DND-41 (cell line): ENCODE measurements at regions not wholly inside any gene's neighbourhood (a gene's known extent, or its start where the extent isn't known, plus 50 kb on each side); places are given as distances from the start of the nearest gene placed in this dataset.

ENCODE experiments used
- ATAC-seq: fragments of 200-7000 bp; cut with Tn5 transposase; 3 replicates; pipeline ENCODE4 v1.9.1; 2021; ENCODE audit warnings: low read depth; ENCODE audit not compliant: insufficient read depth
- DNase-seq: peaks from one replicate; pipeline ENCODE4 v3.0.0-alpha.2; 2020
- H2AFZ ChIP-seq: 2 replicates; pipeline ENCODE4 v1.6.0; 2012; ENCODE audit warnings: low read depth, low read length
- H3K27ac ChIP-seq: 2 replicates; pipeline ENCODE4 v1.5.1; 2012; ENCODE audit warnings: low read length, inconsistent platforms
- H3K27me3 ChIP-seq: fragments of 200-600 bp; sonication (generic); 2 replicates; pipeline ENCODE4 v1.6.0; 2012; ENCODE audit warnings: low read length, mild to moderate bottlenecking, inconsistent platforms; ENCODE audit not compliant: insufficient read depth, poor library complexity
- H3K36me3 ChIP-seq: 2 replicates; pipeline ENCODE4 v1.5.1; 2012; ENCODE audit warnings: low read length, inconsistent platforms; ENCODE audit not compliant: insufficient read depth
- H3K4me1 ChIP-seq: 2 replicates; pipeline ENCODE4 v1.5.1; 2012; ENCODE audit warnings: mild to moderate bottlenecking, low read length; ENCODE audit not compliant: insufficient read depth
- H3K4me2 ChIP-seq: 2 replicates; pipeline ENCODE4 v1.6.0; 2012; ENCODE audit warnings: mild to moderate bottlenecking, moderate library complexity, low read length, inconsistent platforms; ENCODE audit not compliant: insufficient read depth
- H3K4me3 ChIP-seq, 2 experiments: fragments of 200-600 bp in 1 of 2; shearing (Covaris generic) in 1 of 2; 2 replicates each; pipeline ENCODE4 v1.5.1; 2012 to 2016; ENCODE audit warnings: inconsistent platforms in 2 of 2, low read length in 2 of 2, mild to moderate bottlenecking in 2 of 2, low read depth in 1 of 2, moderate library complexity in 1 of 2
- H3K79me2 ChIP-seq: 2 replicates; pipeline ENCODE4 v1.6.0; 2012; ENCODE audit warnings: low read length, inconsistent platforms; ENCODE audit not compliant: insufficient read depth
- H3K9ac ChIP-seq: 2 replicates; pipeline ENCODE4 v1.6.0; 2012; ENCODE audit warnings: low read depth, mild to moderate bottlenecking, inconsistent platforms, low read length, moderate library complexity
- H3K9me3 ChIP-seq: 2 replicates; pipeline ENCODE4 v1.5.1; 2012; ENCODE audit warnings: low read length, moderate library complexity, mild to moderate bottlenecking, inconsistent platforms; ENCODE audit not compliant: insufficient read depth, severe bottlenecking
- H4K20me1 ChIP-seq: 2 replicates; pipeline ENCODE4 v1.6.0; 2012; ENCODE audit warnings: low read length; ENCODE audit not compliant: insufficient read depth
- EZH2 ChIP-seq: IDR thresholded peaks from 3 replicates; pipeline ENCODE4 v1.6.1; 2012; ENCODE audit warnings: borderline replicate concordance, low read depth, mild to moderate bottlenecking, moderate library complexity, low read length, inconsistent platforms; ENCODE audit not compliant: severe bottlenecking
- TF ChIP-seq, protein P1 (sequence below): IDR thresholded peaks from 2 replicates; pipeline ENCODE4 v1.5.1; 2012; ENCODE audit warnings: borderline replicate concordance, low read length, moderate library complexity, mild to moderate bottlenecking; ENCODE audit not compliant: poor library complexity, severe bottlenecking; ENCODE audit errors: extremely low read depth

DNA sequence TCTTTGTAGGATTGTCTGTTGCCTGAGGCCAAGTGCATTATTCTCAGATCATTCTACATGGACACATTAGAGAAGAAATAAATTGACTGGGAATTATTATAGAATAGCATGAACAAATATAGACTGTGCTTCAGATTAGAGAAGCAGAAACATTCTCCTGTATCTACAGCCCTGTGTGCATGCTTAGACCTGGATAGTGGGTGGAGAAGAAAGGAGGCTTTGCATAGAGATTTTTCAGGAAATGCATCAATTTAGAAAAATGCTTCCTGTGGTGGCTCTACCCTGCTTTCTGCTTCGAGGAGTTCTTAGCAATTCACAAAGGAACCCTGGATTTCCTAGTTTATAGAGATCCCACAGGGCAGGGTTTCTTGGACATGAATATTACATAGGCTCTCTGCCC is 66.7 kb downstream of the IRX1 start:
- H3K27me3 ChIP-seq, result no peaks in the 10 kb centered on the region
- ATAC-seq, result peak; percentile 50

DNA sequence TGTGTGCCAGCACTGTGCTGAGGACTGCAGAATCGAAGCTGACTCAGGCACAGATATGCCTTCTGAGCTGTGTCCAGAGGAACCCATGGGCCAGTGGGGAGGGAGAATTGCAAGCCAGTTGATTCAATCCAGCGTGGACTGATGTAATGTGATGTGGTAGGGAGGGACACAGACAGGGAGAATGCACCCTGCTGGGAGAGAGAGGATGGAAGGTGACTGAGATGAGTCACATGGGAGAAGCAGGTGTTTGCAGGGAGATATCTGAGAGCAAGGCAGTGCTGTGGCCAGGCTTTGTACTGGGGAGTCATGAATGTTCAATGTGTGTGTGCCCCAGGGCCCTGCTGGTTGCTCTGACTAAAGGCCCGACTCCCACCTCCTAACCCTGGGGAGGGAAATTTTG is 75.7 kb downstream of the IRX1 start:
- ATAC-seq (peak; percentile 74), DNase-seq (no peak)
- Histone ChIP-seq H3K4me1 (peaks cover 14% of the 10 kb centered on the region), H3K4me2 (no peak overlapping the region), H3K4me3 (no peak overlapping the region), H2AFZ (no peak overlapping the region), H3K9ac (no peak overlapping the region), H4K20me1 (no peaks in the 10 kb centered on the region), H3K27me3 (no peaks in the 10 kb centered on the region), H3K36me3 (no peaks in the 10 kb centered on the region), H3K79me2 (no peaks in the 10 kb centered on the region), H3K27ac (peak overlapping the region; percentile 30; the same call in 1 of the 2 replicates), H3K9me3 (no peaks in the 10 kb centered on the region)
- no peak for TF ChIP-seq EZH2
- TF ChIP-seq, protein P1, sequence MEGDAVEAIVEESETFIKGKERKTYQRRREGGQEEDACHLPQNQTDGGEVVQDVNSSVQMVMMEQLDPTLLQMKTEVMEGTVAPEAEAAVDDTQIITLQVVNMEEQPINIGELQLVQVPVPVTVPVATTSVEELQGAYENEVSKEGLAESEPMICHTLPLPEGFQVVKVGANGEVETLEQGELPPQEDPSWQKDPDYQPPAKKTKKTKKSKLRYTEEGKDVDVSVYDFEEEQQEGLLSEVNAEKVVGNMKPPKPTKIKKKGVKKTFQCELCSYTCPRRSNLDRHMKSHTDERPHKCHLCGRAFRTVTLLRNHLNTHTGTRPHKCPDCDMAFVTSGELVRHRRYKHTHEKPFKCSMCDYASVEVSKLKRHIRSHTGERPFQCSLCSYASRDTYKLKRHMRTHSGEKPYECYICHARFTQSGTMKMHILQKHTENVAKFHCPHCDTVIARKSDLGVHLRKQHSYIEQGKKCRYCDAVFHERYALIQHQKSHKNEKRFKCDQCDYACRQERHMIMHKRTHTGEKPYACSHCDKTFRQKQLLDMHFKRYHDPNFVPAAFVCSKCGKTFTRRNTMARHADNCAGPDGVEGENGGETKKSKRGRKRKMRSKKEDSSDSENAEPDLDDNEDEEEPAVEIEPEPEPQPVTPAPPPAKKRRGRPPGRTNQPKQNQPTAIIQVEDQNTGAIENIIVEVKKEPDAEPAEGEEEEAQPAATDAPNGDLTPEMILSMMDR, result no peak

More for the DNA sequence above, 66.7 kb downstream of the IRX1 start:
- H3K27ac ChIP-seq, result peak overlapping the region; percentile 78
- peak overlapping the region; percentile 41 for H3K9ac ChIP-seq
- TF ChIP-seq, protein P1, result no peak
- TF ChIP-seq EZH2, result no peak
- H2AFZ ChIP-seq, result peak overlapping the region; percentile 61; the same call in 1 of the 2 replicates
- no peak for DNase-seq
- H3K36me3 ChIP-seq, result no peaks in the 10 kb centered on the region
- peaks cover 45% of the 10 kb centered on the region for H3K4me1 ChIP-seq
- H3K4me2 ChIP-seq, result peak overlapping the region; percentile 47
- H3K9me3 ChIP-seq, result no peaks in the 10 kb centered on the region
- H3K79me2 ChIP-seq, result no peaks in the 10 kb centered on the region
- H3K4me3 ChIP-seq, result no peak overlapping the region
- no peaks in the 10 kb centered on the region for H4K20me1 ChIP-seq

DNA sequence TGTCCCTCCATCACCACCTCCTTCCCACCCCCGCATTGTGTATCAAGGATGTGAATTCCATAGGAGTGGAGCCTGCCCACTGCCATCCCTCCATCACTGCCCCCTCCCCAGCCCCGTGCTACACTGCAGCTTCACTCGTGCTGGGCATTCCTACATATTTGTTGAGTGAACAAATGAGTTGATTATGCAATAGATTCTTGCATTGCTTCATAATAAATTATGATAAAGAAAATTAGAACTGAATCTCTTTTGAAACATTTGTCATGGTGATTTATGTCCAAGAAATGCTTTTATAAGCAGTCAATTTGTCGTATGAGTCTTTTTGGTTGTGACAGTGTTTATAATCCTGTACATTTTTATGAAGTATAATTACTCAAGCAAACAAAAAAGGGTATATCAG is 83.2 kb downstream of the IRX1 start:
- TF ChIP-seq, protein P1, result no peak

DNA sequence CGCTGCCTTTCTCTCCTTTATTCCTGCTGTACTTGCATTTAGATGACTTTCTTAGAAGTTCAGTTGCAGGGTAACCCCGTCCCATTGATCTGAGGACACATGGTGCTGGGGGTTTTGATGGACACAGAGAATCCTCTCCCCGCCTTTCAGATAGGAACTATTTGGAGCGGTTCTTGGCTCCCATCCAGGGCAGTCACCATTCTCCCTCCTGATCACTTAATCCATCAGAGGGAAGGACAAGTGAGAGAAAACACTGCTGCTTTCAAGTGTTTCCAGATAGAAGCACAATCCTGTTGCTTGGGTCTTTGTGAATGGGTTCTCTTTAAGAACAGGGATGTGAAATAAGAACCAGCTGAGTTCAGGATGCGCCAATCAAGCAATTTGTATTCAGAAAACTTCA is 85.2 kb downstream of the IRX1 start:
- DNase-seq (no peak), ATAC-seq (no peak)
- no peak for TF ChIP-seq EZH2
- TF ChIP-seq, protein P1, result no peak
- Histone ChIP-seq H3K9me3 (no peaks in the 10 kb centered on the region), H3K4me2 (no peak overlapping the region), H3K27ac (no peak overlapping the region), H3K79me2 (no peaks in the 10 kb centered on the region), H3K27me3 (no peaks in the 10 kb centered on the region), H3K4me3 (no peak overlapping the region), H4K20me1 (no peaks in the 10 kb centered on the region), H3K36me3 (no peaks in the 10 kb centered on the region), H3K9ac (no peak overlapping the region), H3K4me1 (peaks cover 23% of the 10 kb centered on the region), H2AFZ (no peak overlapping the region)

More for the DNA sequence above, 83.2 kb downstream of the IRX1 start:
- Histone ChIP-seq H2AFZ (no peak overlapping the region), H3K79me2 (no peaks in the 10 kb centered on the region), H3K27ac (no peak overlapping the region), H3K27me3 (no peaks in the 10 kb centered on the region), H3K4me3 (no peak overlapping the region), H4K20me1 (no peaks in the 10 kb centered on the region), H3K4me2 (no peak overlapping the region), H3K36me3 (no peaks in the 10 kb centered on the region), H3K9ac (no peak overlapping the region), H3K9me3 (no peaks in the 10 kb centered on the region), H3K4me1 (peaks cover 23% of the 10 kb centered on the region)
- no peak for ATAC-seq
- no peak for DNase-seq
